ENCODE measurements at regions not wholly inside any gene's neighbourhood (a gene's known extent, or its start where the extent isn't known, plus 50 kb on each side); places are given as distances from the start of the nearest gene placed in this dataset.

GRCh38 chr5:53219174-53219573, 109.6 kb upstream of the MOCS2 start:
- H3K27me3 ChIP-seq: no peaks in the 10 kb centered on the region
- H3K27ac ChIP-seq: no peak overlapping the region
- DNase-seq: no peak
- no peak overlapping the region for H3K4me3 ChIP-seq
- TF ChIP-seq CTCF (IDR thresholded peaks at IDR 0.05): no peak
- peaks cover 0 to 10% (median 0%) of the 10 kb centered on the region in 3 donors for H3K9me3 ChIP-seq
- intact Hi-C loops (cut with DNase I; ENCODE audit: low total_unique reads): no loop called here
- no peaks in the 10 kb centered on the region for H3K4me1 ChIP-seq
- no peaks in the 10 kb centered on the region for H3K36me3 ChIP-seq

GRCh38 chr5:53219610-53220009, 110.1 kb upstream of the MOCS2 start:
- no peak overlapping the region for H3K27ac ChIP-seq
- H3K36me3 ChIP-seq: no peaks in the 10 kb centered on the region
- intact Hi-C loops (cut with DNase I; ENCODE audit: low total_unique reads): no loop called here
- peaks cover 0 to 10% (median 0%) of the 10 kb centered on the region in 3 donors for H3K9me3 ChIP-seq
- H3K27me3 ChIP-seq: no peaks in the 10 kb centered on the region
- DNase-seq: no peak
- TF ChIP-seq CTCF (IDR thresholded peaks at IDR 0.05): no peak
- no peaks in the 10 kb centered on the region for H3K4me1 ChIP-seq
- no peak overlapping the region for H3K4me3 ChIP-seq

- no peaks in the 10 kb centered on the region for H3K4me1 ChIP-seq
- H3K36me3 ChIP-seq: no peaks in the 10 kb centered on the region
- intact Hi-C loops (cut with DNase I; ENCODE audit: low total_unique reads): no loop called here
- H3K27ac ChIP-seq: no peak overlapping the region
- no peaks in the 10 kb centered on the region for H3K27me3 ChIP-seq
- no peak for TF ChIP-seq CTCF (IDR thresholded peaks at IDR 0.05)
- no peak for DNase-seq
- peaks cover 0 to 5% (median 0%) of the 10 kb centered on the region in 3 donors for H3K9me3 ChIP-seq
- H3K4me3 ChIP-seq: no peak overlapping the region
These were observed 124.3 kb upstream of the MOCS2 start for GRCh38 chr5:53233645-53234405.

GRCh38 chr5:53236683-53237082, 127.1 kb upstream of the MOCS2 start:
- intact Hi-C loops (cut with DNase I; ENCODE audit: low total_unique reads): no loop called here
- no peak for DNase-seq
- TF ChIP-seq CTCF (IDR thresholded peaks at IDR 0.05): no peak
- H3K27ac ChIP-seq: no peak overlapping the region
- H3K4me3 ChIP-seq: no peak overlapping the region
- no peaks in the 10 kb centered on the region for H3K27me3 ChIP-seq
- no peaks in the 10 kb centered on the region for H3K36me3 ChIP-seq
- H3K4me1 ChIP-seq: peaks cover 0 to 6% (median 0%) of the 10 kb centered on the region in 4 donors
- peaks cover 0 to 5% (median 0%) of the 10 kb centered on the region in 3 donors for H3K9me3 ChIP-seq

GRCh38 chr5:53237876-53238275, 128.3 kb upstream of the MOCS2 start:
- no peak overlapping the region for H3K27ac ChIP-seq

More at GRCh38 chr5:53237876-53238275, 128.3 kb upstream of the MOCS2 start:
- no peaks in the 10 kb centered on the region for H3K9me3 ChIP-seq
- no peak for DNase-seq
- H3K27me3 ChIP-seq: no peaks in the 10 kb centered on the region
- intact Hi-C loops (cut with DNase I; ENCODE audit: low total_unique reads): no loop called here
- H3K4me3 ChIP-seq: no peak overlapping the region
- H3K36me3 ChIP-seq: no peaks in the 10 kb centered on the region
- no peak for TF ChIP-seq CTCF (IDR thresholded peaks at IDR 0.05)
- peaks cover 0 to 6% (median 0%) of the 10 kb centered on the region in 4 donors for H3K4me1 ChIP-seq

Measured in tibial artery (tissue), 4 donors.